ENCODE measurements at regions not wholly inside any gene's neighbourhood (a gene's known extent, or its start where the extent isn't known, plus 50 kb on each side); places are given as distances from the start of the nearest gene placed in this dataset.

DNA sequence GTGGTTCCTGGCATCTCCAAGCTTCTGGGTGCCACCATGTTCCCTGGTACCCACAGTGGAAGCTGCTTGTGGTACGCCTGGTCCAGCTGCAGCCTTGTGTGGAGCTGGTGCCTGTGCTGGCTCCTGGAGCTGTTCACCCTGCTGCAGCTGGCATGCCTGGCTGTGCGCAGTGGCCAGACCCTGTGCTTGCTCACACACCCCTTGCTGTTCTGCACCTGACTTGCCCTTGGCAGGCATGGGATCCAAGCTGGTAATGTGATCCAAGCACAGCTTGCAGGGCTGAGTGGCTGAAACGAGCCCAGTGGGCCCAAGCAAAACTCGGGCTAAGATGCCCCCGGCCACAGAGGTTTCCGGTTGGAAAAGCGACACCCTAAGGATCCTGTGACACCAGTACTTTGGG lies 104.7 kb upstream of the CLMP start:
- peaks cover 0 to 3% (median 0%) of the 10 kb centered on the region in 5 experiments for H3K27me3 ChIP-seq (replicated peaks in 2 of 5; ENCODE audit: control insufficient read depth in 4 of 5, insufficient read depth in 5 of 5, low read length in 4 of 5)
- POLR2A ChIA-PET, result no interaction called here
- H3K4me1 ChIP-seq (ENCODE audit: control extremely low read depth in 1 of 4, control insufficient read depth in 4 of 4, insufficient read depth in 4 of 4, low read length in 3 of 4), result peaks cover 11 to 35% (median 32%) of the 10 kb centered on the region in 4 experiments
- H3K36me3 ChIP-seq (ENCODE audit: control insufficient read depth in 4 of 4, insufficient read depth in 4 of 4, low read length in 3 of 4), result no peaks in the 10 kb centered on the region
- CTCF ChIA-PET, result interaction anchor here (1.1 to 2.9 kb wide), 5 partner anchors 10 to 108 kb away, joined by 3 to 8 read pairs (median 3); no protein-coding TSS in a partner anchor
- H3K9me3 ChIP-seq (ENCODE audit: control extremely low read depth in 1 of 5, control insufficient read depth in 4 of 5, insufficient read depth in 2 of 5, low read depth in 1 of 5, low read length in 4 of 5), result peaks cover 0 to 6% (median 0%) of the 10 kb centered on the region in 5 experiments
- 97% methylated on average over 6 of the region's 7 CpGs for WGBS (ENCODE audit: insufficient coverage)
- H3K27ac ChIP-seq (ENCODE audit: insufficient read depth in 1 of 2, low read depth in 1 of 2, low read length in 2 of 2, poor library complexity in 1 of 2, severe bottlenecking in 2 of 2), result no peak overlapping the region
- no peak for DNase-seq
- no peak overlapping the region for H3K4me3 ChIP-seq (ENCODE audit: control insufficient read depth in 1 of 7, extremely low read depth in 1 of 7, insufficient read depth in 4 of 7, low read depth in 2 of 7, low read length in 6 of 7)

DNA sequence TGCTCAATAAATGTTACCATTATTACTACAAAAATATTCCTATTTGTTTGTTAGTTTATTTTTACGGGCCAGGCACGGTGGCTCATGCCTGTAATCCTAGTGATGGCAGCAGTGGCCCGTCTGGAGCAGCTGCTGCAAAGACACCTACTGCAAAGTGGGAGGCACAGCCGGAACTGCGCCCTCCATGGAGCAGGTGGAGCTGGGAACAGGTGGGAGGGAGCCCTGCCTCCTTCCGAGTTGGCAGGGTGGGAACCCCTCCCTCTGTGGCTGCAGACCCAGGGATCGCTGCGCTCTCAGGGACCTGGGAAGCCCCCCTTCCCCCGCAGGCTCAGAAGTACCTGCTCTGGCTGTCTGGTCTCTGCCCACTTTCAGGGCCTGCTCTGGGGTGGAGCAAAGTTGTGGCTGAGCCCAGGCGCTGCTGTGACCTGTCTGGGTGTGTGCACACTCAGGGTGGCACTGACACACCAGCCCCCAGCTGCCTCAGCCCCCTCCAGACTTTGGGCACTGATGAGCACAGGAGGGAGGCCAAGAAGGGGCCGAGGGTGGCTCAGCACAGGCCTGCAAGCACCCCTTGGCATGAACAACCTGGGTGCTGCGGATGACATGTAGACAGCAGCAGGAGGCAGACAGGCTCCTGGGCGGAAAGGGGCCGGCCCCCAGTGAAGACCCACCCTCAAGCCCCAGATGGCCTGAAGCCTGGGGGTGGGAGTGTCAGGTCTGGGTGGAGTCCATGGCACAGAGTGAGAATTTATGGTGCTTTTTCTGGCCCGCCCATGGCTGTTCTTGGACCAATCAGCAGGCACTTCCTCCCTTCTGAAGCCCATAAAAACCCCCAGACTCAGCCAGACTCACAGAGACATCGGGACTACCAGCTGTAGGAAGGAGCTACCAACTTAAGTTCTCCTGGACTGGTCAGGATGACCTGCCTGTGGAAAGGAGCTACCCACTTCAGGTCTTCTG lies 103.7 kb upstream of the CLMP start:
- Histone ChIP-seq H3K36me3 (ENCODE audit: control insufficient read depth in 4 of 4, insufficient read depth in 4 of 4, low read length in 3 of 4) (no peaks in the 10 kb centered on the region), H3K9me3 (ENCODE audit: control extremely low read depth in 1 of 5, control insufficient read depth in 4 of 5, insufficient read depth in 2 of 5, low read depth in 1 of 5, low read length in 4 of 5) (peaks cover 0 to 6% (median 0%) of the 10 kb centered on the region in 5 experiments), H3K27ac (ENCODE audit: insufficient read depth in 1 of 2, low read depth in 1 of 2, low read length in 2 of 2, poor library complexity in 1 of 2, severe bottlenecking in 2 of 2) (no peak overlapping the region), H3K4me3 (ENCODE audit: control insufficient read depth in 1 of 7, extremely low read depth in 1 of 7, insufficient read depth in 4 of 7, low read depth in 2 of 7, low read length in 6 of 7) (no peak overlapping the region), H3K27me3 (replicated peaks in 2 of 5; ENCODE audit: control insufficient read depth in 4 of 5, insufficient read depth in 5 of 5, low read length in 4 of 5) (peaks cover 0 to 3% (median 0%) of the 10 kb centered on the region in 5 experiments), H3K4me1 (ENCODE audit: control extremely low read depth in 1 of 4, control insufficient read depth in 4 of 4, insufficient read depth in 4 of 4, low read length in 3 of 4) (peaks cover 11 to 32% (median 29%) of the 10 kb centered on the region in 4 experiments)
- ChIA-PET POLR2A (no interaction called here), CTCF (interaction anchor here (1.1 to 2.0 kb wide), 5 partner anchors 11 to 109 kb away, joined by 3 to 5 read pairs (median 3); no protein-coding TSS in a partner anchor)
- whole genome bisulfite sequencing (ENCODE audit: insufficient coverage), result 99% methylated on average over 14 of the region's 16 CpGs
- no peak for DNase-seq

GRCh38 chr11:123292647-123293046 lies 97.6 kb upstream of the CLMP start:
- Histone ChIP-seq H3K36me3 (ENCODE audit: control insufficient read depth in 4 of 4, insufficient read depth in 4 of 4, low read length in 3 of 4) (no peaks in the 10 kb centered on the region), H3K27ac (ENCODE audit: insufficient read depth in 1 of 2, low read depth in 1 of 2, low read length in 2 of 2, poor library complexity in 1 of 2, severe bottlenecking in 2 of 2) (no peak overlapping the region), H3K27me3 (replicated peaks in 2 of 5; ENCODE audit: control insufficient read depth in 4 of 5, insufficient read depth in 5 of 5, low read length in 4 of 5) (no peaks in the 10 kb centered on the region), H3K4me1 (ENCODE audit: control extremely low read depth in 1 of 4, control insufficient read depth in 4 of 4, insufficient read depth in 4 of 4, low read length in 3 of 4) (no peaks in the 10 kb centered on the region), H3K4me3 (ENCODE audit: control insufficient read depth in 1 of 7, extremely low read depth in 1 of 7, insufficient read depth in 4 of 7, low read depth in 2 of 7, low read length in 6 of 7) (no peak overlapping the region), H3K9me3 (ENCODE audit: control extremely low read depth in 1 of 5, control insufficient read depth in 4 of 5, insufficient read depth in 2 of 5, low read depth in 1 of 5, low read length in 4 of 5) (no peaks in the 10 kb centered on the region)
- no CpG with 5 or more reads among the region's 2 CpGs for WGBS (ENCODE audit: insufficient coverage)
- POLR2A ChIA-PET, result interaction anchor here (0.5 to 0.6 kb wide), 3 partner anchors 8 to 718 kb away, joined by 3 read pairs; no protein-coding TSS in a partner anchor
- DNase-seq, result peak in 1 of 3 donors; percentile 3
- CTCF ChIA-PET, result interaction anchor here (0.6 to 2.5 kb wide), 2 partner anchors 8 to 66 kb away, joined by 3 to 10 read pairs; no protein-coding TSS in a partner anchor

DNA sequence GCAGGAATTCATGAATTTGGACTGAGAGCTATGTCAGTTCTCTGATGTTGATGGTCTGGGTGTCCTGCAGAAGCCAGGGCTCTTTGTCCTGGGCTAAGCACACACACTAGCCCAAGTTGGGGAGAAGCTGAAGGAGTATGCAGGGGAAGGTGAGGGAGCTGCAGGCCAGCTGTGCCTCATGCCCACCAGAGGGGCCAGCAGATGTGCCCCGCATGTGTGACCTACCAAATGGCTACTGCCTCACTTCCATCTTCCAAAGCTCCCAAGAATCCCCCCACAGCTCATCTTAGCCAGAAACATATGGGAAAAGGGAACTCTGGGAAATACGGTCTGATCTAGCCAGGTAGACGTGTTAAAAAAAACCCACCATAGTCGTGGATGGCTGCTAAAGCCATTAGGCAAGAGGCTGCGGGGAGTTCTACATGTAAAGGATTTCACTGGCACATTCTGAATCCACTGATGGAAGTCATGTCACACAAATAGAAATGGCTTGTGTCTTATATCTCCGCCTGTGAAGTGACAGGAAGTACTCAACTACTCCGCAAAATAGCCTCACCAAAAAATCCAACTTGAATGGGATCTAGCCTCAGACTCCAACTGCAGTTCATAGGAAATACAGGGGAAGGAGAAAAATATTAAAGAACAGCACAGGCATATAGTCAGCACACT lies 96.3 kb upstream of the CLMP start:
- POLR2A ChIA-PET, result interaction anchor here (0.6 kb wide), 1 partner anchor 120 kb away, joined by 3 read pairs; no protein-coding TSS in a partner anchor

GRCh38 chr11:123286761-123287160 lies 91.7 kb upstream of the CLMP start:
- no peaks in the 10 kb centered on the region for H3K27me3 ChIP-seq (replicated peaks in 2 of 5; ENCODE audit: control insufficient read depth in 4 of 5, insufficient read depth in 5 of 5, low read length in 4 of 5)
- H3K4me1 ChIP-seq (ENCODE audit: control extremely low read depth in 1 of 4, control insufficient read depth in 4 of 4, insufficient read depth in 4 of 4, low read length in 3 of 4), result peaks cover 0 to 5% (median 0%) of the 10 kb centered on the region in 4 experiments
- no peak overlapping the region for H3K4me3 ChIP-seq (ENCODE audit: control insufficient read depth in 1 of 7, extremely low read depth in 1 of 7, insufficient read depth in 4 of 7, low read depth in 2 of 7, low read length in 6 of 7)
- DNase-seq, result no peak
- ChIA-PET CTCF (no interaction called here), POLR2A (no interaction called here)
- WGBS (ENCODE audit: insufficient coverage), result 100% methylated on average over 2 of the region's 3 CpGs
- peaks cover 0 to 3% (median 0%) of the 10 kb centered on the region in 5 experiments for H3K9me3 ChIP-seq (ENCODE audit: control extremely low read depth in 1 of 5, control insufficient read depth in 4 of 5, insufficient read depth in 2 of 5, low read depth in 1 of 5, low read length in 4 of 5)
- no peaks in the 10 kb centered on the region for H3K36me3 ChIP-seq (ENCODE audit: control insufficient read depth in 4 of 4, insufficient read depth in 4 of 4, low read length in 3 of 4)
- H3K27ac ChIP-seq (ENCODE audit: insufficient read depth in 1 of 2, low read depth in 1 of 2, low read length in 2 of 2, poor library complexity in 1 of 2, severe bottlenecking in 2 of 2), result no peak overlapping the region

More for the DNA sequence above, 96.3 kb upstream of the CLMP start:
- Histone ChIP-seq H3K27ac (ENCODE audit: insufficient read depth in 1 of 2, low read depth in 1 of 2, low read length in 2 of 2, poor library complexity in 1 of 2, severe bottlenecking in 2 of 2) (no peak overlapping the region), H3K4me1 (ENCODE audit: control extremely low read depth in 1 of 4, control insufficient read depth in 4 of 4, insufficient read depth in 4 of 4, low read length in 3 of 4) (no peaks in the 10 kb centered on the region), H3K9me3 (ENCODE audit: control extremely low read depth in 1 of 5, control insufficient read depth in 4 of 5, insufficient read depth in 2 of 5, low read depth in 1 of 5, low read length in 4 of 5) (peaks cover 0 to 3% (median 0%) of the 10 kb centered on the region in 5 experiments), H3K27me3 (replicated peaks in 2 of 5; ENCODE audit: control insufficient read depth in 4 of 5, insufficient read depth in 5 of 5, low read length in 4 of 5) (no peaks in the 10 kb centered on the region), H3K4me3 (ENCODE audit: control insufficient read depth in 1 of 7, extremely low read depth in 1 of 7, insufficient read depth in 4 of 7, low read depth in 2 of 7, low read length in 6 of 7) (no peak overlapping the region), H3K36me3 (ENCODE audit: control insufficient read depth in 4 of 4, insufficient read depth in 4 of 4, low read length in 3 of 4) (no peaks in the 10 kb centered on the region)
- DNase-seq, result no peak
- 96% methylated on average over 4 of the region's 7 CpGs for WGBS (ENCODE audit: insufficient coverage)
- CTCF ChIA-PET, result interaction anchor here (2.5 kb wide), 1 partner anchor 10 kb away, joined by 10 read pairs; no protein-coding TSS in a partner anchor

DNA sequence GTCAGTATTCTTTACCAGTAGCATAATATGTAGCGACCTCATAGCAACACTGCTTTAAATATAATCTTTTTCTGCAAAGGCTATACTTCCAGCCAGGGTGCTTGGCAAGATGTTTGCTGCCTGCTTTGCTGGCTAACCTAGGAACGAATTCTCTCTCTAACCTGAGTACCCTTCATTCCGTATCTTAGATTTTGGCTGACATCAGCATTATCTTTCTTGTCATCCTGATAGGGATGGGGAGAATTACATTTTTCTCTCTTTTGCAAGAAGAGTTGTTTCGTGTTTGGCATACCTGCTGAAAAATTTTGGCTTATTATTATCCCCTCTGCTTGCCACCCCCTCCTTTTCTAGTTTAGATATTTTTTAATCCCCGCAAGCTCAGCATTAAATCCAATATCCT lies 91.2 kb upstream of the CLMP start:
- Histone ChIP-seq H3K27ac (ENCODE audit: insufficient read depth in 1 of 2, low read depth in 1 of 2, low read length in 2 of 2, poor library complexity in 1 of 2, severe bottlenecking in 2 of 2) (no peak overlapping the region), H3K27me3 (replicated peaks in 2 of 5; ENCODE audit: control insufficient read depth in 4 of 5, insufficient read depth in 5 of 5, low read length in 4 of 5) (no peaks in the 10 kb centered on the region), H3K36me3 (ENCODE audit: control insufficient read depth in 4 of 4, insufficient read depth in 4 of 4, low read length in 3 of 4) (no peaks in the 10 kb centered on the region), H3K4me3 (ENCODE audit: control insufficient read depth in 1 of 7, extremely low read depth in 1 of 7, insufficient read depth in 4 of 7, low read depth in 2 of 7, low read length in 6 of 7) (no peak overlapping the region), H3K4me1 (ENCODE audit: control extremely low read depth in 1 of 4, control insufficient read depth in 4 of 4, insufficient read depth in 4 of 4, low read length in 3 of 4) (peaks cover 0 to 5% (median 0%) of the 10 kb centered on the region in 4 experiments), H3K9me3 (ENCODE audit: control extremely low read depth in 1 of 5, control insufficient read depth in 4 of 5, insufficient read depth in 2 of 5, low read depth in 1 of 5, low read length in 4 of 5) (peaks cover 0 to 3% (median 0%) of the 10 kb centered on the region in 5 experiments)
- 100% methylated on average over 2 of the region's 5 CpGs for WGBS (ENCODE audit: insufficient coverage)
- ChIA-PET POLR2A (no interaction called here), CTCF (no interaction called here)
- no peak for DNase-seq
